NCI-H510A treated with DMSO at 0.1 percent for 48 hours (cell line): ENCODE measurements at regions not wholly inside any gene's neighbourhood (a gene's known extent, or its start where the extent isn't known, plus 50 kb on each side); places are given as distances from the start of the nearest gene placed in this dataset.

Experiments used
- DNase-seq: peaks from one replicate; lab custom pipeline; 2025; lab: John Stamatoyannopoulos, UW

GRCh38 chr5:158155811-158156505 is 297.0 kb upstream of the CLINT1 start:
- no peak for DNase-seq

GRCh38 chr5:158155067-158155466 is 296.1 kb upstream of the CLINT1 start:
- DNase-seq, result no peak

- DNase-seq, result no peak
Measured at GRCh38 chr5:158154226-158155005, 295.5 kb upstream of the CLINT1 start.

- DNase-seq, result no peak
Measured at GRCh38 chr5:158153508-158153907, 294.6 kb upstream of the CLINT1 start.

GRCh38 chr5:158152136-158152535 is 293.2 kb upstream of the CLINT1 start:
- no peak for DNase-seq

GRCh38 chr5:158147227-158147626 is 288.3 kb upstream of the CLINT1 start:
- no peak for DNase-seq

GRCh38 chr5:158145827-158146226 is 286.9 kb upstream of the CLINT1 start:
- no peak for DNase-seq

GRCh38 chr5:158143081-158143480 is 284.1 kb upstream of the CLINT1 start:
- DNase-seq, result no peak

GRCh38 chr5:158142156-158142555 is 283.2 kb upstream of the CLINT1 start:
- no peak for DNase-seq

GRCh38 chr5:158140120-158140731 is 281.3 kb upstream of the CLINT1 start:
- DNase-seq, result no peak

GRCh38 chr5:158139161-158139560 is 280.2 kb upstream of the CLINT1 start:
- DNase-seq, result no peak

- no peak for DNase-seq
Measured at GRCh38 chr5:158135682-158136179, 276.8 kb upstream of the CLINT1 start.

- no peak for DNase-seq
Measured at GRCh38 chr5:158133369-158133768, 274.4 kb upstream of the CLINT1 start.

GRCh38 chr5:158127536-158127935 is 268.6 kb upstream of the CLINT1 start:
- no peak for DNase-seq

- no peak for DNase-seq
Measured at GRCh38 chr5:158126442-158127405, 267.8 kb upstream of the CLINT1 start.

- no peak for DNase-seq
Measured at GRCh38 chr5:158124606-158125316, 265.8 kb upstream of the CLINT1 start.

- no peak for DNase-seq
Measured at GRCh38 chr5:158123595-158123994, 264.6 kb upstream of the CLINT1 start.

- no peak for DNase-seq
Measured at GRCh38 chr5:158121678-158122077, 262.7 kb upstream of the CLINT1 start.

- DNase-seq, result no peak
Measured at GRCh38 chr5:158120760-158121159, 261.8 kb upstream of the CLINT1 start.

GRCh38 chr5:158119961-158120723 is 261.2 kb upstream of the CLINT1 start:
- no peak for DNase-seq
